OCI-LY3 (cell line): ENCODE measurements at regions not wholly inside any gene's neighbourhood (a gene's known extent, or its start where the extent isn't known, plus 50 kb on each side); places are given as distances from the start of the nearest gene placed in this dataset.
"Not testable (repeated sequence)": the region's sequence is repeated elsewhere in the genome, so short reads cannot be mapped to it uniquely, and the experiment has no call there.

ENCODE experiments used
- H2AFZ ChIP-seq: fragments of 200-600, 300-600 bp; shearing (Covaris generic); 2 replicates; pipeline ENCODE4 v1.6.0; 2014; ENCODE audit warnings: antibody characterized with exemption, low read depth, low read length
- H3K27ac ChIP-seq: fragments of 200-600, 300-600 bp; sonication (generic); 2 replicates; pipeline ENCODE4 v1.5.1; 2014; ENCODE audit warnings: mild to moderate bottlenecking, low read length, moderate library complexity, mixed read lengths
- H3K27me3 ChIP-seq: fragments of 200-600, 300-600 bp; sonication (generic); 2 replicates; pipeline ENCODE4 v1.6.1; 2014; ENCODE audit warnings: low read depth, low read length, mixed read lengths
- H3K36me3 ChIP-seq: fragments of 200-600, 300-600 bp; sonication (generic); replicated peaks from 2 replicates; pipeline ENCODE3; 2014; ENCODE audit warnings: low read depth, low read length, mixed read lengths
- H3K4me1 ChIP-seq: fragments of 300-600, 200-600 bp; sonication (generic); 2 replicates; pipeline ENCODE4 v1.6.1; 2014; ENCODE audit warnings: low read length, mixed read lengths
- H3K4me2 ChIP-seq: fragments of 200-600, 300-600 bp; sonication (generic); 2 replicates; pipeline ENCODE4 v1.6.1; 2014; ENCODE audit warnings: low read length, mixed read lengths
- H3K4me3 ChIP-seq: fragments of 300-600, 200-600 bp; sonication (generic); 2 replicates; pipeline ENCODE4 v1.5.1; 2014; ENCODE audit warnings: antibody characterized with exemption, mild to moderate bottlenecking, low read length, moderate library complexity
- H3K79me2 ChIP-seq: fragments of 300-600, 200-600 bp; shearing (Covaris generic); 2 replicates; pipeline ENCODE4 v1.6.1; 2014; ENCODE audit warnings: mild to moderate bottlenecking, low read length, mixed read lengths
- H3K9ac ChIP-seq: fragments of 300-600, 200-600 bp; shearing (Covaris generic); 2 replicates; pipeline ENCODE4 v1.6.0; 2014; ENCODE audit warnings: mild to moderate bottlenecking, low read length, moderate library complexity
- H3K9me3 ChIP-seq: fragments of 200-600, 300-600 bp; shearing (Covaris generic); 2 replicates; pipeline ENCODE4 v1.6.1; 2014; ENCODE audit warnings: low read length, mixed read lengths; ENCODE audit not compliant: insufficient read depth
- H4K20me1 ChIP-seq: fragments of 200-600, 300-600 bp; sonication (generic); 2 replicates; pipeline ENCODE4 v1.6.1; 2016; ENCODE audit warnings: low read length, mixed read lengths; ENCODE audit not compliant: insufficient read depth
- EZH2phosphoT487 ChIP-seq: fragments of 200-600 bp; shearing (Covaris generic); IDR thresholded peaks from 2 replicates; pipeline ENCODE4 v1.6.1; 2018; ENCODE audit warnings: antibody characterized with exemption, mixed run types, low read depth
- TF ChIP-seq, protein P1 (sequence below): fragments of 200-600, 300-600 bp; sonication (generic); IDR thresholded peaks from 2 replicates; pipeline ENCODE4 v1.5.1; 2014; ENCODE audit warnings: antibody characterized with exemption, low read length, low read depth

- Histone ChIP-seq H3K9ac (no peak overlapping the region), H3K27ac (no peak overlapping the region), H3K27me3 (no peaks in the 10 kb centered on the region), H3K4me2 (no peak overlapping the region), H2AFZ (no peak overlapping the region), H4K20me1 (no peaks in the 10 kb centered on the region), H3K79me2 (no peaks in the 10 kb centered on the region), H3K36me3 (no peaks in the 10 kb centered on the region), H3K4me1 (no peaks in the 10 kb centered on the region), H3K4me3 (no peak overlapping the region), H3K9me3 (no peaks in the 10 kb centered on the region)
- TF ChIP-seq, protein P1, sequence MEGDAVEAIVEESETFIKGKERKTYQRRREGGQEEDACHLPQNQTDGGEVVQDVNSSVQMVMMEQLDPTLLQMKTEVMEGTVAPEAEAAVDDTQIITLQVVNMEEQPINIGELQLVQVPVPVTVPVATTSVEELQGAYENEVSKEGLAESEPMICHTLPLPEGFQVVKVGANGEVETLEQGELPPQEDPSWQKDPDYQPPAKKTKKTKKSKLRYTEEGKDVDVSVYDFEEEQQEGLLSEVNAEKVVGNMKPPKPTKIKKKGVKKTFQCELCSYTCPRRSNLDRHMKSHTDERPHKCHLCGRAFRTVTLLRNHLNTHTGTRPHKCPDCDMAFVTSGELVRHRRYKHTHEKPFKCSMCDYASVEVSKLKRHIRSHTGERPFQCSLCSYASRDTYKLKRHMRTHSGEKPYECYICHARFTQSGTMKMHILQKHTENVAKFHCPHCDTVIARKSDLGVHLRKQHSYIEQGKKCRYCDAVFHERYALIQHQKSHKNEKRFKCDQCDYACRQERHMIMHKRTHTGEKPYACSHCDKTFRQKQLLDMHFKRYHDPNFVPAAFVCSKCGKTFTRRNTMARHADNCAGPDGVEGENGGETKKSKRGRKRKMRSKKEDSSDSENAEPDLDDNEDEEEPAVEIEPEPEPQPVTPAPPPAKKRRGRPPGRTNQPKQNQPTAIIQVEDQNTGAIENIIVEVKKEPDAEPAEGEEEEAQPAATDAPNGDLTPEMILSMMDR = no peak
- TF ChIP-seq EZH2phosphoT487 = no peak
Observed at GRCh38 chr4:58313444-58313843, 1203.3 kb upstream of the IGFBP7 start.

DNA sequence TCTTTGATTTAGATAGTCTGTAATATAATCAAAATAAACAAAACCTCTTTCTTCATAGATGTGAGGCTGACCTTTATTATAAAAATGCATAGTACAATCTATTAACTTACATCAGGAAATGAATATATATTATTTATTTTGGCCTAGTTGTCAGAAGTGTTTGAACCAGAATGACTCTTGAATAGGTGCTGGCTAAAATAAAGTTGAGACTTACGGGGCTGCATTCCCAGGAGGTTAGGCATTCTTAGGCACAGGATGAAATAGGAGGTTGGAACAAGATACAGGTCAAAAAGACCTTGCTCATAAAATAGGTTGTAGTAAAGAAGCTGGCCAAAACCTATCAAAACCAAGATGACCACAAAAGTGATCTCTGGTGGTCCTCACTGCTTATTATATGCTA lies 1193.3 kb upstream of the IGFBP7 start:
- no peaks in the 10 kb centered on the region for H3K79me2 ChIP-seq
- H3K9me3 ChIP-seq = no peaks in the 10 kb centered on the region
- no peak overlapping the region for H3K27ac ChIP-seq
- no peak overlapping the region for H3K4me2 ChIP-seq
- TF ChIP-seq EZH2phosphoT487 = no peak
- TF ChIP-seq, protein P1 = no peak
- no peak overlapping the region for H3K4me3 ChIP-seq
- H2AFZ ChIP-seq = no peak overlapping the region
- no peaks in the 10 kb centered on the region for H3K36me3 ChIP-seq
- no peaks in the 10 kb centered on the region for H4K20me1 ChIP-seq
- no peaks in the 10 kb centered on the region for H3K4me1 ChIP-seq
- no peak overlapping the region for H3K9ac ChIP-seq
- H3K27me3 ChIP-seq = no peaks in the 10 kb centered on the region

DNA sequence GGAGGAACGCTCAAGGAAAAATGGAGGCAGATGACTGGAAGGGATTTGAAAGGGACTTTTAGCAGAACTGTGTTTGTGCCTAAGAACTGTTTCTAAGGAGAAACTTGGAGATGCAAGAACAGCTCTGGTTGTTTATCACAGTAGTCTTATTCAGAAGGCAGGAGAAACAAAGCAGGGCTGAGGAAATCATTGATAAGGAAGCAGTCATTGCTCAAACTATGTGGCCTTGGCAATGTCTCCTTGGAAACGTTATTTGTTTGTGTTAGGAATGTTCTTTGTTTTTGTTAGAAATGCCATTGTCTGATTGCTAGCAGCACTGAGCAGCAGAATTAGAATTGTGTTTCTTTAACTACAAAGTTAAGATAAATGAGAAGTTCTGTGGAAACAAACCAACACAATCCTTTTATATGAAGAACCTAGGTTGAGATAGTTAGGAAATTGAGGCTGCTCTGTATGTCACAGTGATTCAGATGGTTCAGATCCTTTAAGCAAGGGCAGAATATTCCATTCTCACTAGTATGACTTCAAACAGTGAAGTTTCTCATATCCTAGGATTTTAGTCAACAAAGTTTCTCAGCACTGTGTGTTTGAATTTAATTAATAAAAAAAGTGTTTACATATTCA lies 1191.3 kb upstream of the IGFBP7 start:
- H4K20me1 ChIP-seq = no peaks in the 10 kb centered on the region
- no peak overlapping the region for H3K4me2 ChIP-seq
- no peak for TF ChIP-seq EZH2phosphoT487
- H2AFZ ChIP-seq = no peak overlapping the region
- H3K27ac ChIP-seq = no peak overlapping the region
- no peaks in the 10 kb centered on the region for H3K36me3 ChIP-seq
- H3K79me2 ChIP-seq = no peaks in the 10 kb centered on the region
- no peaks in the 10 kb centered on the region for H3K4me1 ChIP-seq
- H3K27me3 ChIP-seq = no peaks in the 10 kb centered on the region
- H3K4me3 ChIP-seq = no peak overlapping the region
- H3K9ac ChIP-seq = no peak overlapping the region
- H3K9me3 ChIP-seq = no peaks in the 10 kb centered on the region

DNA sequence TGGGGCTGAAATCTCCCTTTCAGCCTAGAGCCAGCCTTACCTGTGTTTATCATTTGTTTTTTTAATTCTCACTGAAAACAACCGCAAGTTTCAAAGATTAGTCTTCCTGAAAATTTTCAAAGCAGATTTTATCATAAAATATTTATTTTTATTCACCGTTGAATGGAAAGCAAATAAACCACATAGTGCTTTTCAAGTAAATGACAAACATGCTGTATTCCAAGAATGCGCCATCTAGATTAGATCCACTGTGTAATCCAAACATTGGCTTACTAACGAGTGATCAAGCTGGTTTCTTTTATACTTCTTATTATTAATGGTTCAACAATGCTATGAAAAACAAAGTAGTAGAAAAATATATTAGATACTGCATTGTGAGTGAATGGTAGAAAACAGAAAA lies 1176.2 kb upstream of the IGFBP7 start:
- Histone ChIP-seq H4K20me1 (no peaks in the 10 kb centered on the region), H3K4me2 (no peak overlapping the region), H3K27ac (no peak overlapping the region), H3K4me3 (no peak overlapping the region), H3K79me2 (no peaks in the 10 kb centered on the region), H2AFZ (no peak overlapping the region), H3K36me3 (no peaks in the 10 kb centered on the region), H3K9ac (no peak overlapping the region), H3K4me1 (peaks cover under 1% of the 10 kb centered on the region), H3K9me3 (no peaks in the 10 kb centered on the region), H3K27me3 (no peaks in the 10 kb centered on the region)
- TF ChIP-seq, protein P1 = no peak

DNA sequence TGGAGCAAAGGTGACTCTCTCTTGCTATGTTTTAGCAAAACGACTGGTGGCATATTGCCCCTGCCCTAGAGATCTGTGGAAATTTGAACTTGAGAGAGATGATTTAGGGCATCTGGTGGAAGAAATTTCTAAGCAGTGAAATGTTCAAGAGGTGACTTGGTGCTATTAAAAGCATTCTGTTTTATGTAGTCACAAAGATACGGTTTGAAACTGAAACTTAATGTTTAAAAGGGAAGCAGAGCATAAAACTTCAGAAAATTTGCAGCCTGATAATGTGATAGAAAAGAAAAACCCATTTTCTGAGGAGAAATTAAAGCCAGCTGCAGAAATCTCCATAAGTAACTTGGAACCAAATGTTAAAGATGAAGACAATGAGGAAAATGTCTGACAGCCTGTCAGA lies 1170.7 kb upstream of the IGFBP7 start:
- not testable (repeated sequence) for H3K9ac ChIP-seq, H4K20me1 ChIP-seq, H3K27me3 ChIP-seq, H3K9me3 ChIP-seq, H3K79me2 ChIP-seq, H3K4me3 ChIP-seq, H3K36me3 ChIP-seq
- 0 out of 2 replicates have a peak overlapping the region, but pooled peaks have one; percentile 22 for H3K27ac ChIP-seq
- peaks cover 14% of the 10 kb centered on the region for H3K4me1 ChIP-seq
- H3K4me2 ChIP-seq = peak overlapping the region; percentile 45
- H2AFZ ChIP-seq = peak overlapping the region; percentile 74; the same call in 1 of the 2 replicates
